Loucy (cell line): ENCODE measurements at regions not wholly inside any gene's neighbourhood (a gene's known extent, or its start where the extent isn't known, plus 50 kb on each side); places are given as distances from the start of the nearest gene placed in this dataset.

Source experiments
- H2AFZ ChIP-seq: fragments of 200-600 bp; sonication (generic); 2 replicates; pipeline ENCODE4 v1.6.0; 2016; ENCODE audit warnings: antibody characterized with exemption, mild to moderate bottlenecking, low read length, moderate library complexity
- H3F3A ChIP-seq: fragments of 200-600 bp; 2 replicates; pipeline ENCODE4 v1.6.0; 2016; ENCODE audit warnings: antibody characterized with exemption, low read depth, mild to moderate bottlenecking
- H3K27me3 ChIP-seq: fragments of 200-600 bp; sonication (generic); 2 replicates; pipeline ENCODE4 v1.6.1; 2014; ENCODE audit warnings: low read length, mild to moderate bottlenecking; ENCODE audit not compliant: insufficient read depth, poor library complexity, severe bottlenecking
- H3K36me3 ChIP-seq: fragments of 200-600 bp; sonication (generic); 2 replicates; pipeline ENCODE4 v1.6.1; 2016; ENCODE audit warnings: low read length; ENCODE audit not compliant: insufficient read depth
- H3K4me1 ChIP-seq: fragments of 200-600 bp; sonication (generic); 2 replicates; pipeline ENCODE4 v1.5.1; 2014; ENCODE audit warnings: low read length, mild to moderate bottlenecking; ENCODE audit not compliant: insufficient read depth, poor library complexity, severe bottlenecking
- H3K4me2 ChIP-seq: fragments of 200-600 bp; sonication (generic); 2 replicates; pipeline ENCODE4 v1.6.0; 2014; ENCODE audit warnings: antibody characterized with exemption, low read length, low read depth, mild to moderate bottlenecking; ENCODE audit not compliant: poor library complexity, severe bottlenecking
- H3K4me3 ChIP-seq: fragments of 200-600 bp; sonication (generic); 2 replicates; pipeline ENCODE4 v1.5.1; 2014; ENCODE audit warnings: low read length, mild to moderate bottlenecking, mixed read lengths; ENCODE audit not compliant: poor library complexity, severe bottlenecking
- H3K79me2 ChIP-seq: fragments of 200-600 bp; sonication (generic); 2 replicates; pipeline ENCODE4 v1.6.1; 2014; ENCODE audit warnings: low read length; ENCODE audit not compliant: insufficient read depth
- H3K9ac ChIP-seq: fragments of 200-600 bp; sonication (generic); 2 replicates; pipeline ENCODE4 v1.6.0; 2014; ENCODE audit warnings: mild to moderate bottlenecking, low read depth, low read length, moderate library complexity; ENCODE audit not compliant: poor library complexity, severe bottlenecking
- H3K9me2 ChIP-seq: fragments of 200-600 bp; sonication (generic); replicated peaks from 2 replicates; pipeline ENCODE4 v1.6.1; 2016; ENCODE audit warnings: low read depth, low read length, mixed read lengths
- H3K9me3 ChIP-seq: fragments of 200-600 bp; sonication (generic); 2 replicates; pipeline ENCODE4 v1.6.1; 2014; ENCODE audit warnings: mild to moderate bottlenecking, antibody characterized with exemption, low read length, low read depth; ENCODE audit not compliant: insufficient read depth
- H4K20me1 ChIP-seq: fragments of 200-600 bp; sonication (generic); 2 replicates; pipeline ENCODE4 v1.6.0; 2014; ENCODE audit warnings: antibody characterized with exemption, low read length, mild to moderate bottlenecking; ENCODE audit not compliant: insufficient read depth, poor library complexity, severe bottlenecking
- CTCF ChIP-seq: fragments of 200-600 bp; sonication (generic); conservative IDR thresholded peaks from 2 replicates; pipeline ENCODE4 v1.5.1; 2014; ENCODE audit warnings: mild to moderate bottlenecking, antibody characterized with exemption, low read length
- EZH2phosphoT487 ChIP-seq: fragments of 200-600 bp; IDR thresholded peaks from 2 replicates; pipeline ENCODE4 v1.6.1; 2018; ENCODE audit warnings: antibody characterized with exemption, mild to moderate bottlenecking, moderate library complexity, borderline replicate concordance

- Histone ChIP-seq H3K79me2 (no peaks in the 10 kb centered on the region), H4K20me1 (no peaks in the 10 kb centered on the region), H3K9me2 (no peaks in the 10 kb centered on the region), H3K36me3 (no peaks in the 10 kb centered on the region), H3K9me3 (no peaks in the 10 kb centered on the region), H3K4me2 (no peak overlapping the region), H3K27me3 (no peaks in the 10 kb centered on the region), H3K4me3 (no peak overlapping the region), H2AFZ (no peak overlapping the region), H3K4me1 (peaks cover 5% of the 10 kb centered on the region), H3F3A (no peaks in the 10 kb centered on the region), H3K9ac (no peak overlapping the region)
- TF ChIP-seq EZH2phosphoT487 (no peak), CTCF (no peak)
Measured at GRCh38 chr2:63658176-63658968, 69.6 kb downstream of the MDH1 start.

GRCh38 chr2:63660060-63660459, 71.3 kb downstream of the MDH1 start:
- H3K79me2 ChIP-seq: no peaks in the 10 kb centered on the region
- H3K4me2 ChIP-seq: no peak overlapping the region
- H2AFZ ChIP-seq: no peak overlapping the region
- H3K9me3 ChIP-seq: no peaks in the 10 kb centered on the region
- no peak overlapping the region for H3K4me3 ChIP-seq
- H3K9me2 ChIP-seq: no peaks in the 10 kb centered on the region
- H3K36me3 ChIP-seq: no peaks in the 10 kb centered on the region
- H4K20me1 ChIP-seq: no peaks in the 10 kb centered on the region
- H3F3A ChIP-seq: no peaks in the 10 kb centered on the region
- peaks cover 5% of the 10 kb centered on the region for H3K4me1 ChIP-seq
- H3K27me3 ChIP-seq: no peaks in the 10 kb centered on the region
- TF ChIP-seq CTCF: no peak
- no peak for TF ChIP-seq EZH2phosphoT487
- no peak overlapping the region for H3K9ac ChIP-seq

GRCh38 chr2:63661076-63661475, 72.3 kb downstream of the MDH1 start:
- Histone ChIP-seq H3K4me2 (no peak overlapping the region), H3K36me3 (no peaks in the 10 kb centered on the region), H3K27me3 (no peaks in the 10 kb centered on the region), H3K9me2 (no peaks in the 10 kb centered on the region), H3K4me1 (peaks cover 5% of the 10 kb centered on the region), H3K4me3 (no peak overlapping the region), H2AFZ (no peak overlapping the region), H3F3A (no peaks in the 10 kb centered on the region), H3K9ac (no peak overlapping the region), H3K9me3 (no peaks in the 10 kb centered on the region), H4K20me1 (no peaks in the 10 kb centered on the region), H3K79me2 (no peaks in the 10 kb centered on the region)
- TF ChIP-seq CTCF: no peak
- no peak for TF ChIP-seq EZH2phosphoT487
